GM18867 (cell line): ENCODE measurements at regions not wholly inside any gene's neighbourhood (a gene's known extent, or its start where the extent isn't known, plus 50 kb on each side); places are given as distances from the start of the nearest gene placed in this dataset.

Experiments
- ATAC-seq: cut with Tn5 transposase; IDR thresholded peaks from one replicate; pipeline ENCODE4 v1.9.1; 2021; ENCODE audit warnings: mild to moderate bottlenecking, moderate library complexity; ENCODE audit not compliant: unreplicated experiment

DNA sequence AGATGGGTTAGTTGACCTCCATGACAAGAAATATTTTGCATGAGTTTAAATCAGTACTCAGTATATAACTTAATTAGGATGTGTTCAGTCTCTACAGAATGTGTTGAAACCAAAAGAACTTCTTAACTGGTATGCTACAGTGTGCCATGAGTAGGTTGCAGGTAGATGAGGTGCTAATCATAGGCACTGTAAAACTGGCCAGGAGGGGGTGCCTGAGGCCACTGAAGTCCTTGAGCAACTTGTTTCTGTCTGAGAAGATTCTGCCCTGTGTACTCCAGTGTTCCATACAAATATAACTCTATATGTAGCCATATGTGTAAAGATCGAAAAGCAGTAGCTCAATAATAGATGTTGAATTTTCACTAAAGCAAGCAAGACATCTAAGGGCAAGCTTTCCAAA is 549.2 kb upstream of the KLF12 start:
- peak; percentile 45 for ATAC-seq

DNA sequence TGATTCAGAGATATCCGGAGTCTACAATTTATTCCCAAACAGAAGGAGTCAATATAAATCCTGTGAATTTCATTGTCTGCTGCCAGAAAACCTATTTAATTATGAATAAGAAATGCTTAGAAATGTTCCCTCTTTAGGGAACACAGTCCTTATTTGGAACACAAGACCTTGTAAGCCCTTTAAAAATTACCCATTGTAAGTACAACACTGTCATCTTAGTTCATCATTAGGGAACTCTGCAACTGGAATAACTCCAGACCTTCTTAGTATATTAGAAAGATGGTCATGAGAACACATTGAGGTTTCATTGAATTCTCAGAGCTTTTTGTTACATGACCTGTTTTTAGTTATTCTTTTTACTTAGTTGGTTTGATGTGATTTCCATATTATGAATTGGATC is 548.5 kb upstream of the KLF12 start:
- ATAC-seq = no peak

DNA sequence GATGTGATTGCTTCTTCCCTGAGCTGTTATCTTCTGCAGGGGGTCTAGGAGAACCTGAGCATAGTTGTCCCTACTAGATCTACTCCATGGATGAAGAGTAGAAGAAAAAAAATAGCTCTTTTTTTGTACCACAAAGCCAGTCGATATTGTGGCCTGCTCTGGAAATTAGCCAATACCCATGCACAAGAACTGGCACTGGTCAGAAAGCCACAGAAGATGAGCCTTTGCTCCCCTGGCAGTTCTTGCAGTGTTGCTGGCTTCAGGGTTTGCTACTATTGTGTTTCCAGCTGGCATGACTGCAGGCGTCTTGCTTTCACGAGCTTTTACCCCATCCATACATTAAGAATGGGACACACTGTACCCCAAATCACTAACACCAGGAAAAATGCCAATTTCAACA is 547.7 kb upstream of the KLF12 start:
- no peak for ATAC-seq

DNA sequence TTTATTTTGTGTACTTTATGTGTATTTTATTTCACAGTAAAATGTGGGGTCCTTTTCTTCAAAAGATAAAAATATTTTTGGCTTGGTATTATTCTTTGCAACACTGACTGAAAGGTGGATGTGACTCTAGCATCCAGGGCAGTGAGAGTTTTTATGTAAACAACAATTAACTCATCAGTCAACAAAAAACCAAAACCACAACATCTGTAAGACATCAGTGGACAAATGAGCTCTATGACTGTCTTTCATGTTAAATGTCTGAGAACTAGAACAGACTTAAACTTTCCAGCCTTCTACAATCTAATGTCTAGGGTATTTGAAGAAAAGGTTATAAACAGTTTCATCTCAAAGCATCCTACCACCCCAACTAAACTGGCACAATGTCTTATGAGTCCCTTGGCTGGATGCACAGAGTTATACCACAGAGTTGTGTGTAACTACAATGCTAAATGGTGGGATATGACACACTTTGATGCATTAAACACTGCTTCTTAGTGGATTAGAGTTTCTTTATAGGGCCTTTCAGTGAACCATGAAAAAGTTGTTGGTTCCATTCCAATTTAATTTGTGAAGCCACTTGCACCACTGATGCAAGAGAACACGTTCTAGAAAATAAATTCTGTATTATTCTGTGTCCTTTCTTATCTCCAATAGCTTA is 544.2 kb upstream of the KLF12 start:
- peak; percentile 72 for ATAC-seq

DNA sequence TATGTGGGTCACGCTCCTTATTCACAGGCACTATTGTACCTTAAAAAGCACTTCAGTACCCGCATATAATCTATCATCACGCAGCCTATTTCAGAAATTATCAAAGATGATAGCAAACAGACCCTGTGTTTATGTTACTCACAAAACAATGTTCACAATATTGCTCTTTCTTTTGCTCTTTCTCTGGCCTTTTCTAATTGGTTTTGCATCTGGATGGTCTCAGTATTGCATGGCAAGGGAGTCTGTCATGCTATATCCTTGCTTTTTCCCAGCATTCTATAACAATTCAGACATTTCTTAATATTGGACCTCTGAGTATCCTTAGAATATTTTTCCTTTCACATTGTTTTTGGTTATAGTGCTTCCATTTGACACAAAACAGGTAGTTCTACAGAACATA is 541.8 kb upstream of the KLF12 start:
- no peak for ATAC-seq

DNA sequence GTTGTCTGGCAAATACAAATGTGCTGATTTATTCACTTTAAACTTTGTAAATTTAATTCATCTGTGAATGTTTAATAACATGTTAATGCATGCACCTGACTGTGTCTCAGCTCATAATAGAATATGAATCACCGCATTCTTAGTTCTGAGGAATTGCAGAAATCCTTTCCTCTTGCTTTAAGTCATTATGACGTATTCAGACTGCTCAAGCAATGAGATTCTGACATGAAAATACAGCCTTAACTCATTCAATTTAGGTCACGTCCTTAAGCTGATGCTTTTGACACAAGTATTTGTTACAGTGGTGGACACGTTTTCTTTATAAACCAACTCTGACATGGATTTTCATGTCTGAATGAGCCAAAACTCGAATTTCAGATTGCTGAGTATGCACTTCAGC is 541.0 kb upstream of the KLF12 start:
- ATAC-seq = no peak

DNA sequence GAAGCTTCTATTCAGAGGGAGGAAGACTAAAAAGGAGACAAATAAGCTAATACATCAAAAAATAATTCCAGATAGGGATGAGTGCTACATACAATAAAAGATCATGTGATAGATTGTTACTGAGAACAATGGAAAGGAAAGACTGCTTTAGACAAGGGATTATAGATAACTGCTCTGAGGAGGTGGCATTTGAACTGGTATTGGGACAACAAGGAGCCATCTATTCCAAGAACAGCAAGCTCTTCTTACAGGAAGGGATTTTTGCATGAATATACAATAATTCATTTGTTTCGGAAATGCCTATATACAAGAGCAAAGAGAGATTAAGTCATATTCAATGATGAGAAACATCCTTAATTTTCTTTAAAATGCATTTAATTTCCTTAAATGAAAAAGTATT is 540.5 kb upstream of the KLF12 start:
- ATAC-seq = no peak

DNA sequence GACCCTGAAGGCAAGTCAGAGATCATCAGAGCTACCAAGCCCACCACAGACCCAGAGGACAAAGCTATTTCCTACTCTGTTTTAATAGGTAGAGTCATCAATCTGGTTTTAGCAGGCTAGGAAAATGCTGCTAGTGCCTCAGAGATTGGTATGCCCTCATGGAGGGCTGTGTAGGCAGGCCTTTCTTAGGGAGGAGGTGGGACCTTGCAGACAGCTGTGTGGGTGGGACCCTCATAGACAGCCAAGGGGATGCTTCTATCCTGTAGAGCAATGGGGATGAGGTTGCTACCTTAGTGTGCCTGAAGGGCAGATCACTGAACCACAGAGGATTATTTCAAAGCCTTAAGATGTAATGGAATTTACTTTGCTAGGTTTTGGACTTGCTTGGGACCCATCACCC is 534.9 kb upstream of the KLF12 start:
- no peak for ATAC-seq

DNA sequence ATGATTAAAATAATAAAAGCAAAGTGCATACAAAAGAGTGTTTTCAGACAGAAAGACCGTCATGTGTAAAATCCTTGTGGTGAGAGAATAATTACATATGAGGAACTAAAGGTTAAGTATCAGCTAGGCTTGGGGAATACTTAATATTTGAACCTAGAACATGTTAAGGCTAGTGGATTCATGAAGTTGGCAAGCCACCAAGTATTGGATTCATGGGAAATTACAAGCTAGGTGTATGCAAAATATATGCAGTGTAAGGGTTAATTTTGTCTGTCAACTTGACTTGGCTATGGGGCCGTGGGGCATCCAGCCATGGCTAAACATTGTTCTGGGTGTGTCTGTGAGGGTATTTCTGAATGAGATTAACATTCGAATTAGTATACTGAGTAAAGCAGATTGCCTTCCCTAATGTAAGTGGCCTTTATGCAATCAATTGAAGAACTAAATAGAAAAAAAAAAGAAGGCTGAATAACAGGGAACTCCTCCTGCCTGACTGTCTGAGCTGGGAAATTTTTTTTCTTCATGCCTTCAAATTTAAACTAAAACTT is 533.5 kb upstream of the KLF12 start:
- ATAC-seq = no peak

DNA sequence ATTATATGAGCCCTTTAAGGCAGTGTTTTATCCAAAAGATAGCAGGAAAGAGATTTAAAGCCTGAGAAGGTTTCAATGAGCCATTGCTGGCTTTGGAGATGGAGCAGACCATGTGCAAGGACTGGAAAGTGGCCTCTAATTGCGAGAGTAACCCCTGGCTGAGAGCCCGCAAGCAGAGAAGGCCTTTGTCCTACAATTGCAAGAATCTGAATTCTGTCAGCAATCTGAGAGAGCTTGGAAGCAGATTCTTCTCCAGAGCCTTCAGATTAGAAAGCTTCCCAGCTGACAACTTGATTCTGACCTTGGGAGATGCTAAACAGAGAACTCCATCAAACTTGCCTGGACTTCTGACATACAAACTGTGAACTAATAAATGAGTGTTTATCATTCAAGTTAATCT is 528.7 kb upstream of the KLF12 start:
- ATAC-seq = no peak

DNA sequence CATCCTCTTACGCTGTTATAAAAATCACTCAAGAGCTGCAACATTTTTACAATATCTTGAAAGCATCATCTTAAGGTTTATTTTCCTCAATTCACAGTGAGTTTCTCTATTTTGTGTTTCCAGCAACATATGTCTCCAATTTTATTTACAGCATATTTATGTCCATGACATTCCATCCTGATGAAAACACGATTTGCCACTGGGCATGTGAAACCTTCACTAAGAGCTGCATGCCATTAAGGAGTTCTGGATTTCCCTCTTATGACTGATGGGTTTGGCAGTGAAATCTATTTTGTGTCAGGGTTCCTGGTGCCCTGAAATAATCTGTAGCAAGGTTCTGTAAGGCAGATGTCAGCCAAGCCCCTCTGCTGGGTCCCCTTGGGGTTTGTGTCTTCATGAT is 527.6 kb upstream of the KLF12 start:
- ATAC-seq = no peak

DNA sequence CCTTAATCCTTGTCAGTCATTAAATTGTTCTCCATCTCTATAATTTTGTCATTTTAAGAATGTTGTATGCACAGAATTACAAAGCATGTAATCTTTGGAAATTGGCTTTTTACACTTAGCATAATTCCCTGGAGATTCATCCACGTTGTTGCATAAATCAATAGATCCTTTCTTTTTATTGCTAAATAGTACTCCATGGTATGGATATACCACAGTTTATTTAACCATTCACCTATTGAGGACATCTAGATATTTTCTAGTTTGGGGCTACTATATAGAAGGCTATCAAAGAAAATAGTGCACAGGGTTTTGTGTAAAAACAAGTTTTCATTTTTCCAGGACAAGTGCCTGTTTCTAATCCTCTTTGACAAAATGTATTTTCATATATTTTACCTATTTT is 523.6 kb upstream of the KLF12 start:
- ATAC-seq = no peak

DNA sequence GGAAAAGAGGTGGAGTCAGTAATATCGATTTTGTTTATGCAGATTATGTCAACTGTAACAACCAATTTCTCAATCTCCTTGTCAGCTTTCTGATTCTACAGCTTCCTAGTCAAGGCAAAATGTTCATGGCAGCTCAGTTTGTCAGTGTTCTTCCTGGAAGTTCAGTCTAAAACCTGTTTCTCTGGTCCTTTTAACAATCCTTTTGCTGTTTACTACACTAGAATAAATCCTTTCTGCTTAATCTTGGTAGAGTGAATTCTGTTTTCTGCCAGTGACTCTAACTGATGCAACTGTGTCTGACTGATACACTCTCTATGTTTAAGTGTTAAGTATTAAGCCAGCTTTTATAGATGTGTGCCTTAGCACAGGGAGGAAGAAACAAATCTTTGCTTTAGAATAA is 516.9 kb upstream of the KLF12 start:
- no peak for ATAC-seq

DNA sequence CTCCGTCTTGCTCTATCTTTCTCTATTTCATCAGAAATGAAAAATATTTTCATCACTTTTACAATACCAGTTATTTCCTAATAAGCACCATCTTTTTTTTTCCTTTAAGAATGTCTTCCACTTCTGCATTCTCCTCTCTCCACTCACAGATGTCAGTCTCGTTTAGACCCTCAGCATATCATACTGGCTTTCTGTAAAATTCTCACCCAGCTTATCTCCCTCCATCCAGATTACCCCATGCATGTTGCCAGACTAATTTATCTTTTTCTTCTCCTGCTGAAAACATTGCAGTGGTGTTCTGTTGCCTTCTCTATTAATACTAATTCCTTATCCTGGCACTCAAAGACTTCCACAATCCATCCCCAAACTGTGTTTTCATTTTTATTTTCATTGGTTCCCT is 513.8 kb upstream of the KLF12 start:
- no peak for ATAC-seq

DNA sequence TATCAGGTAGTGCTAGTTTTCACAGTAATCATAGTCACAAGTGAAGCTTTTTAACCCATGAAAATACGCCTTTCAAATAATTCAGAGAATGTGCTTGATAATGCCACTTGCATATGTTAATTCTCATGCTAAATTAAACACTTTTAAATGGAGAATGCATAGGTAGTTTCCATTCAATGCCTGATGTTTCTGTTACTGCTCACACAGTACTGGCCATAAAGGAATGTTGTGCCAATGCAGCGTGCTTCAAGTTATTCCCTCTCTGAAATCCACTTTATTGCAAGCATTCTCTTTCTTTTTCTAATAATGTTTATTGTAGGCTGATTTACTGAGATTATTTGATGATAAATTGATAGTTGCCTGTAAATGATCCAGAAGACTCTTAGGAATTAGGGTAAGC is 513.0 kb upstream of the KLF12 start:
- ATAC-seq = no peak

DNA sequence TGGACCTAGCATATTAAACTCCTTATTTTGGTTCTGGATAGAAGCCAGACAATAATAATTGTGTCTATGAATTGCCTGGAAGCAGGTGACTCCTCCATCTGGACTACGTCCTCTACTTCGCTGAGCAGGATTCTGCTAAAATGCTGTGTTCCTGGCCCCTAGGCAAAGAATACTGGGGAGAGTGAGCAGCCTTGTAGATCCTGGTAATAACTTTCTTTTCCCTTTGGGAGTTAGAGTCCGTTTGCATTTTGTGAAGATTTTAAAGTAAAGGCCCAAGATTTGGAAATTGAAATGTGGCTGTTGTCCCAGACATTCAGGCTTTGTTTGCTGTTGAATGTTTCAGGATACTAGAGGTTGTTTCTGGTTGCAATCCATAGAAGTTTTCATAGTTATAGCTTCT is 511.9 kb upstream of the KLF12 start:
- no peak for ATAC-seq

DNA sequence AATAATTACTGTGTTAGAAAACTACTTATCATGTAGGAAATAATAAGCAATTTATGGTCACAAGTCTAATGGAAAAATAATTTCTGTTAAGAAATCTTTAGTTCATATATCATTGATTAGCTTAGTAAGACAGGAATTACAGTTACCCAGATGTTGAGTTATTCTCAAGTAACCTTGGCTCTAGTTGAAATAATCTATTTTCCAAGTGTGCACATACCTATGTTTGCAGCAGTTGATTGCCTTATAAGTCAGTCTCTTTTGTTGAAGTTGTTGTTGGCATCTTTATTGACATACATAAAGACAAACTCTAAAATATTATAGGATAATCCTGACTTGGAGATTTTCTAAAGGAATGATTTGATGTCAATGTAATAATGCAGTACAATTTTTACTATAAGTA is 511.4 kb upstream of the KLF12 start:
- ATAC-seq = no peak

DNA sequence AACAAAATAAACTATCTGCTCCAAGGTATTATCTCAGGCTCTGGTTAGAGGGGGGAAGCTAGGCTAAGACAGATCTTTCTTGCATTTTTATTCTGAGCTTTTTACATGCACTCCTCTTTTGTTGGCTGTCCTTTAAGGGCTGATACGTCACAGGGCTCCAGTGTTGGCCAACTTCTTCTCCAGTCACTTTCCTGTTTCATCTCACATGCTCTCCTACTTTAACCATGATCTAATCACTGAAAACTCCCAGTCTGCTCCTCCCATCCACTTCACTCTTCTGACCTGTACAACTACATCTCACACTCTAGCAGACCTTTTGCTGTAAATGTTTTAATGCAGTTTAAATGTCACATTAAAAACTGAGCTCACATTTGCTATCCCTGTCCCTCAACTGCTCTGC is 510.0 kb upstream of the KLF12 start:
- ATAC-seq = no peak

DNA sequence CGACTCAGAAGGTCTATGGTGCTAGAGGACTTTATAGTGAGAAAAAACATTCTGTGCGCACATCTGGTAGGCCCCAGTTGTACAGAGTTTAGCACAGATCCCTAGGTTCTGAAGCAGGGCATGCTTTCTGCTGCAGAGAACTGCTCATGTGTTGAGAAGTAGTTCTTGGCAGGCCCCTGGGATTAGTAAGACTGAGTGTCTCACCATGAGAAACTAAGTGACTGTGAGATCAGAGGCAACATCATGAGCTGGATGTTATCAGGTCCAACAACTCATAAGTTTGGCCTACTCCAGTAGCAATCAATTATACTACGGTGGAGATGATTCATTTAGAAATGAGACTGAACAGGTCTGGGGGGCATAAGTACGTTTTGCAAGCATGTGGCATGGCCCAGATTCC is 507.4 kb upstream of the KLF12 start:
- no peak for ATAC-seq

DNA sequence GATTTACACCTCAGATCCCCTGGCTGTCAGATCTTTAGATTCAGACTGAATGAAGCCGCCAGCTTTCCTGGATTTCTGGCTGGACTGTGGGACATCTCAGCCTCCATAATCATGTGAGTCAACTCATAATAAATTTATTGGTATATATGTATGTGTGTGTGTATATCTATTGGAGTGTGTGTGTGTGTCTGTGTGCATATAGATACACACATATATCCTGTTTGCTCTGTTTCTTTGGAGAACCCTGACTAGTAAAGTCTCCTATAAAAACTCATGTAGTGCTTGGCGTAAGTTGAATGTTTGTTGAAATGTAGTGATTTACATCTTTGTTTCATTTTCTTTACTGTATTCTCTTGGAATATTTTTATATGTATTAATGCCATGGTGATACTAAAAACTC is 499.5 kb upstream of the KLF12 start:
- no peak for ATAC-seq

DNA sequence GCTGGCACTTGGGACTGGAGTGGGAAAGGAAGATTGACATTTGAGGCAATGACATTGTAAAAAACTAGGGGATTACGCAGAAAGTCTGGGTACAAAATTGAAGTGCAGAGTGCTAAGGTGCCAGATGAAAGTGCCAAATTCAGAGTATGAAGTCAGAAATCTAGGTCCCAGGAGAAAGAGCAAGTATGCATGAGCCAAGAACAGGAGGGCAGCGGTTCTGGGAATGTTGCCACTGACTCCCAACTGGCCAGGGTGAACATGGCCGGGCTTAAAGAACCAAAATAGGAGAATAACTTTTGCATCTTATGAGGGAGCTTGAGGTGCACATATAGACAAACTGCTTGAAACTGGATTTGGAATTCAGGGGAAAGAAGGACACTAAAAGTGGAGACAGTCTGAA is 495.8 kb upstream of the KLF12 start:
- ATAC-seq = no peak

DNA sequence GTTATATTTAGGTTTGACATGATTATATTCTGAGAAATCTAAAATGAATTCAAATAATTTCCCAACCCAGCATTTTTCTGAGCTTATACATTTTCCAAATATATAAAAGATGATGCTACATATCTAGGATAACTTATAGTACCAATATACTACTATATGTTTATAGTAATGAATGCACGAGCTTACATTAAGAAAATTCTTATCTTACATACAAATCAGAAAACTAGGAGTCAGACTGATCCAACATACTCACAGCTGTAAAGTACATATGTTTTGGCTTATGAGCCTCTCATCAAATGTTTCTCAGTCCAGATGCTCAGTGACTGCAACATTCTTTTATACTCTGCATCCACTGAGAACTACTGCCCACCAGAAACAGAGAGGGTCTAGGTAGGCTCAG is 491.3 kb upstream of the KLF12 start:
- ATAC-seq = no peak

DNA sequence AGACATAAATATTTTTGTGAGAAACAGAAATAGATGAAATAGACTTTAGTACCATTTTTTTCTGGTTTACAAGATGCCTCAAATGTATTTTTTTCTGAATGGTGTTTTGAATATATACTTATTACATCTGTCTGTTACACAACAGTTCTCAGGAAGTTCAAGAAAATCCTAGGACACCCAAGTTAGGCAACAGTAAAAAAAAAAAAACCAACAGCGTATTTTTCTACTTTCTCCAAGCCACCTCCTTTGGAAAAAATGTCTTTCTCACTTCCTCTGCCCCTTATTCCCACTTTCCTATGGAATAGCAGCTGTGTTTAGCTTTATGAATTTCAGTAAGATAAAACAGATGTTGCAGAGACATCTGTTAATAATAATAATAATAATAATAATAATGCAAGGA is 489.6 kb upstream of the KLF12 start:
- no peak for ATAC-seq
